C4-2B (cell line): ENCODE measurements at regions not wholly inside any gene's neighbourhood (a gene's known extent, or its start where the extent isn't known, plus 50 kb on each side); places are given as distances from the start of the nearest gene placed in this dataset.

Experiments
- CTCF ChIP-seq: fragments of 450-650 bp; conservative IDR thresholded peaks from 2 replicates; pipeline ENCODE4 v1.5.1; 2017; ENCODE audit warnings: mild to moderate bottlenecking
- ZFX ChIP-seq: fragments of 450-650 bp; IDR thresholded peaks from 2 replicates; pipeline ENCODE4 v1.6.1; 2017

GRCh38 chr11:28849053-28849452 lies 740.9 kb downstream of the METTL15 start:
- no peak for TF ChIP-seq CTCF
- no peak for TF ChIP-seq ZFX
